ENCODE measurements at regions not wholly inside any gene's neighbourhood (a gene's known extent, or its start where the extent isn't known, plus 50 kb on each side); places are given as distances from the start of the nearest gene placed in this dataset.

GRCh38 chr21:38188037-38188436 is 68.8 kb upstream of the KCNJ15 start:
- DNase-seq (ENCODE audit: low spot score) = no peak

GRCh38 chr21:38196036-38196435 is 60.8 kb upstream of the KCNJ15 start:
- DNase-seq (ENCODE audit: low spot score) = no peak

- DNase-seq (ENCODE audit: low spot score) = no peak
Observed at GRCh38 chr21:38202811-38203210, 54.0 kb upstream of the KCNJ15 start.

GRCh38 chr21:38203229-38203628 is 53.6 kb upstream of the KCNJ15 start:
- DNase-seq (ENCODE audit: low spot score) = no peak

GRCh38 chr21:38205940-38206339 is 50.9 kb upstream of the KCNJ15 start:
- peak; percentile 32 for DNase-seq (ENCODE audit: low spot score)

GRCh38 chr21:38206646-38207045 is 50.1 kb upstream of the KCNJ15 start:
- no peak for DNase-seq (ENCODE audit: low spot score)
